CD14-positive monocyte (primary cell): ENCODE measurements at regions not wholly inside any gene's neighbourhood (a gene's known extent, or its start where the extent isn't known, plus 50 kb on each side); places are given as distances from the start of the nearest gene placed in this dataset.

ENCODE experiments used
- DNase-seq, 3 donors: peaks; one replicate each; pipeline ENCODE4 v3.0.0-alpha.2; 2011 to 2022
- H2AFZ ChIP-seq: 2 replicates; pipeline ENCODE4 v1.6.0; 2012; ENCODE audit warnings: mild to moderate bottlenecking, low read depth, low read length, inconsistent platforms; ENCODE audit not compliant: insufficient read depth, poor library complexity, severe bottlenecking
- H3K27ac ChIP-seq, 2 donors: 1 replicate in 1 of 2; 2 replicates in 1 of 2; pipeline ENCODE4 v1.5.1; 2012 to 2013; ENCODE audit warnings: low read length in 2 of 2, control low read depth in 1 of 2, inconsistent platforms in 1 of 2, low read depth in 1 of 2, mild to moderate bottlenecking in 1 of 2
- H3K27me3 ChIP-seq, 2 donors: one replicate each; pipeline versions ENCODE4 v1.6.0 to v1.6.1; 2011 to 2013; ENCODE audit warnings: low read length in 2 of 2; ENCODE audit not compliant: control insufficient read depth in 2 of 2, insufficient read depth in 2 of 2
- H3K36me3 ChIP-seq, 2 donors: replicated peaks in 1 of 2; 1 replicate in 1 of 2; 2 replicates in 1 of 2; pipeline versions ENCODE4 v1.5.1 to v1.6.1; 2012 to 2013; ENCODE audit warnings: low read length in 2 of 2, control low read depth in 1 of 2, inconsistent platforms in 1 of 2, mild to moderate bottlenecking in 1 of 2; ENCODE audit not compliant: insufficient read depth in 2 of 2, control insufficient read depth in 1 of 2
- H3K4me1 ChIP-seq, 2 donors: 1 replicate in 1 of 2; 2 replicates in 1 of 2; pipeline versions ENCODE4 v1.5.1 to v1.6.1; 2012 to 2013; ENCODE audit warnings: low read length in 2 of 2, control low read depth in 1 of 2, inconsistent platforms in 1 of 2, mild to moderate bottlenecking in 1 of 2, moderate library complexity in 1 of 2; ENCODE audit not compliant: insufficient read depth in 2 of 2, control insufficient read depth in 1 of 2
- H3K4me2 ChIP-seq: replicated peaks from 2 replicates; pipeline ENCODE3; 2012; ENCODE audit warnings: low read length, moderate library complexity, mild to moderate bottlenecking; ENCODE audit not compliant: poor library complexity, severe bottlenecking; ENCODE audit errors: extremely low read depth
- H3K4me3 ChIP-seq, 3 experiments: fragments of 200-600 bp in 1 of 3; sonication (generic) in 1 of 3; replicated peaks in 1 of 3; 1 replicate in 2 of 3; 2 replicates in 1 of 3; pipeline ENCODE4 v1.5.1; 2011 to 2013; ENCODE audit warnings: low read length in 3 of 3, mild to moderate bottlenecking in 3 of 3, control low read depth in 2 of 3, low read depth in 2 of 3, inconsistent platforms in 1 of 3, moderate library complexity in 1 of 3
- H3K79me2 ChIP-seq: 2 replicates; pipeline ENCODE4 v1.6.0; 2012; ENCODE audit warnings: mild to moderate bottlenecking, control low read depth, inconsistent platforms, low read length, moderate library complexity; ENCODE audit not compliant: insufficient read depth
- H3K9ac ChIP-seq: 2 replicates; pipeline ENCODE4 v1.6.0; 2017; ENCODE audit warnings: low read length, mild to moderate bottlenecking; ENCODE audit not compliant: insufficient read depth, poor library complexity, severe bottlenecking
- H3K9me3 ChIP-seq, 2 donors: replicated peaks in 1 of 2; 1 replicate in 1 of 2; 2 replicates in 1 of 2; pipeline versions ENCODE4 v1.5.1 to v1.6.1; 2012 to 2013; ENCODE audit warnings: low read length in 2 of 2, control low read depth in 1 of 2; ENCODE audit not compliant: control insufficient read depth in 1 of 2, insufficient read depth in 1 of 2
- H4K20me1 ChIP-seq: 2 replicates; pipeline ENCODE4 v1.6.0; 2012; ENCODE audit warnings: mild to moderate bottlenecking, low read length, control low read depth, moderate library complexity; ENCODE audit not compliant: insufficient read depth
- H3K27ac Mint-ChIP-seq, 7 donors: one replicate each; pipeline ENCODE4 v1.8.0; 2020; ENCODE audit warnings: mild to moderate bottlenecking in 7 of 7, mixed read lengths in 7 of 7, moderate library complexity in 6 of 7, inconsistent platforms in 2 of 7
- H3K27me3 Mint-ChIP-seq, 3 donors: one replicate each; pipeline ENCODE4 v1.8.0; 2021 to 2022; ENCODE audit warnings: low read depth in 3 of 3, mild to moderate bottlenecking in 3 of 3, mixed read lengths in 3 of 3, moderate library complexity in 3 of 3, inconsistent platforms in 1 of 3
- H3K36me3 Mint-ChIP-seq, 2 donors: one replicate each; pipeline ENCODE4 v1.8.0; 2020; ENCODE audit warnings: mixed read lengths in 2 of 2, inconsistent platforms in 1 of 2, mild to moderate bottlenecking in 1 of 2
- H3K4me1 Mint-ChIP-seq: one replicate; pipeline ENCODE4 v1.8.0; 2020; ENCODE audit warnings: mild to moderate bottlenecking, mixed read lengths
- H3K4me3 Mint-ChIP-seq, 2 donors: one replicate each; pipeline ENCODE4 v1.8.0; 2020; ENCODE audit warnings: mild to moderate bottlenecking in 2 of 2, mixed read lengths in 2 of 2, moderate library complexity in 1 of 2
- H3K9me3 Mint-ChIP-seq, 7 donors: one replicate each; pipeline ENCODE4 v1.8.0; 2020 to 2022; ENCODE audit warnings: mixed read lengths in 7 of 7, mild to moderate bottlenecking in 6 of 7, moderate library complexity in 6 of 7, inconsistent platforms in 2 of 7
- WGBS: methylation state at CpG from one replicate; pipeline ENCODE4 v1.1.5; 2013; ENCODE audit warnings: missing lambda C conversion rate; ENCODE audit not compliant: insufficient coverage; 5-methylcytosine and 5-hydroxymethylcytosine counted together
- intact Hi-C, 2 donors: fragments of 100-400 bp; cut with micrococcal nuclease; formaldehyde crosslinking; loops; one replicate each; pipeline versions ENCODE4 v1.15.0 to v1.15.1; 2023
- TF ChIP-seq, protein P1 (sequence below): fragments of 200-600 bp; IDR thresholded peaks from one replicate; pipeline ENCODE4 v1.8.0; 2022; ENCODE audit warnings: antibody characterized with exemption, mild to moderate bottlenecking

DNA sequence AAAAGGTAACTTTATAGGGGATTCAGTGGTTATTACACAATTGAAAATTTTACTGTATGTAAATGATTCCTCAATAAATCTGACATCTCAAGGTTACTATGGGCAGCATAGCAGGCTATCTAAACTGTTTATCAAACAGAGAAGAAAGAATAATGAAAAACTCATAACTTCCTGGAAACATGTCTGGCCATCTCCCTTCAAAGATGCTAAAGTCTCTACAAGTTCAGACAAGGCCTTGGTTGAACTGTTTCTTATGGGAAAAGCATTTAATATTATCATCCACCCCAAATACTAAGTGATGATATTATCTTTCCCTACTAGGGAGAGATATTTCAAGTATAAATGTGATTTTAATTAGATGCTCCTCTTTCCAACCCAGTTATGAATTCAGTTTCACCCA lies 114.9 kb downstream of the ARRDC4 start:
- Mint-ChIP-seq H3K27ac (no peak overlapping the region), H3K4me3 (no peak overlapping the region), H3K4me1 (peaks cover 52% of the 10 kb centered on the region), H3K9me3 (peaks cover 0 to 3% (median 0%) of the 10 kb centered on the region in 7 donors), H3K27me3 (no peaks in the 10 kb centered on the region), H3K36me3 (no peaks in the 10 kb centered on the region)
- Histone ChIP-seq H4K20me1 (no peaks in the 10 kb centered on the region), H3K27ac (peak overlapping the region in 1 of 2 donors; percentile 39), H3K9me3 (no peaks in the 10 kb centered on the region), H3K79me2 (no peaks in the 10 kb centered on the region), H3K27me3 (no peaks in the 10 kb centered on the region), H3K36me3 (no peaks in the 10 kb centered on the region), H2AFZ (no peak overlapping the region), H3K9ac (no peak overlapping the region), H3K4me3 (no peak overlapping the region), H3K4me2 (no peak overlapping the region), H3K4me1 (peaks cover 31 to 50% of the 10 kb centered on the region in 2 donors)
- no peak for DNase-seq
- TF ChIP-seq, protein P1, sequence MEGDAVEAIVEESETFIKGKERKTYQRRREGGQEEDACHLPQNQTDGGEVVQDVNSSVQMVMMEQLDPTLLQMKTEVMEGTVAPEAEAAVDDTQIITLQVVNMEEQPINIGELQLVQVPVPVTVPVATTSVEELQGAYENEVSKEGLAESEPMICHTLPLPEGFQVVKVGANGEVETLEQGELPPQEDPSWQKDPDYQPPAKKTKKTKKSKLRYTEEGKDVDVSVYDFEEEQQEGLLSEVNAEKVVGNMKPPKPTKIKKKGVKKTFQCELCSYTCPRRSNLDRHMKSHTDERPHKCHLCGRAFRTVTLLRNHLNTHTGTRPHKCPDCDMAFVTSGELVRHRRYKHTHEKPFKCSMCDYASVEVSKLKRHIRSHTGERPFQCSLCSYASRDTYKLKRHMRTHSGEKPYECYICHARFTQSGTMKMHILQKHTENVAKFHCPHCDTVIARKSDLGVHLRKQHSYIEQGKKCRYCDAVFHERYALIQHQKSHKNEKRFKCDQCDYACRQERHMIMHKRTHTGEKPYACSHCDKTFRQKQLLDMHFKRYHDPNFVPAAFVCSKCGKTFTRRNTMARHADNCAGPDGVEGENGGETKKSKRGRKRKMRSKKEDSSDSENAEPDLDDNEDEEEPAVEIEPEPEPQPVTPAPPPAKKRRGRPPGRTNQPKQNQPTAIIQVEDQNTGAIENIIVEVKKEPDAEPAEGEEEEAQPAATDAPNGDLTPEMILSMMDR: no peak
- intact Hi-C loops: loop anchor here in 1 of 2 donors (10.0 kb wide), 1 partner anchor 81 kb away; no protein-coding TSS in a partner anchor

DNA sequence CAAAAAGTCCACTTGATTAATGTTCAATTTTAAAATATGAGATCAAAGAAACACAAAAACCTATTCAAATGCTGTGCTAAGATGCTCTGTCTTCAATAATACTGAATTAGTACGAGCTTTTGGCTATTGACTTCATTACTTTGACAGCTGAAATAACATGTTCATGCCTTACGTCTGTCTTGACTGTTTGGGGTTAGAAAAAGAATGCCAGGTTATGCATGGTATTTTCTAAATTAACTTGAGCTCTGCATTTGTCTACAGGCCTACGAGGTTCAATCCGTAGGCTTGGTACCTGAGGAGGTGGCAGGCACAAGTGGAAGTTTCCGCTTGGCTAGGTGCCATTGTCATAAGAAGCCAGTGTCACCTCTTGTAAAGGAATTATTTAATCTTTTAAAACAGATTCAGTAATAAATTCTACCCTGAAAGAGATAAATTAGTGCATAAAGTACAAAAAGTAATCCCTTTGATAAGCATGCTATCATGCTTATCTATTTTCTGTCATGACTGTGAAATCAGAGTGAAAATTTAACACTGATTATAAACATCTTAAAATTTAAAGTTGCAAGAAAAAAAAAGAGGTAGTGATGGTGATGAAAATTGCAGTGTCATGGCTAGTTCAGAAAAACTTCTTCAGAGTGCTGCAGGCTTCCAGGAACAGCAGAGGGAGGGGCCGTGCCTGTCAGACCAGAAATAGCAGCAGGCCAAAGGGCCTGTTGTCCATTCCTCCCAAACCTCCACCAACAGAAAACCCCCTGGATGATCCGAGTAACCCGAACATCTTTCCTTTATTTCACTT lies 115.7 kb downstream of the ARRDC4 start:
- intact Hi-C loops: loop anchor here in 1 of 2 donors (10.0 kb wide), 1 partner anchor 81 kb away; no protein-coding TSS in a partner anchor

More for the DNA sequence above, 115.7 kb downstream of the ARRDC4 start:
- WGBS: 50% methylated on average over 1 of the region's 8 CpGs
- Mint-ChIP-seq H3K4me1 (peaks cover 52% of the 10 kb centered on the region), H3K27me3 (no peaks in the 10 kb centered on the region), H3K27ac (peak overlapping the region; percentile 30 to 84 (median 74)), H3K4me3 (peak overlapping the region; percentile 37 to 84), H3K9me3 (peaks cover 0 to 3% (median 0%) of the 10 kb centered on the region in 7 donors), H3K36me3 (no peaks in the 10 kb centered on the region)
- no peaks in the 10 kb centered on the region for H3K9me3 ChIP-seq
- H3K27me3 ChIP-seq: no peaks in the 10 kb centered on the region
- H3K9ac ChIP-seq: no peak overlapping the region
- no peaks in the 10 kb centered on the region for H3K79me2 ChIP-seq
- peaks cover 31 to 50% of the 10 kb centered on the region in 2 donors for H3K4me1 ChIP-seq
- H3K4me3 ChIP-seq: peak overlapping the region in 1 of 3 experiments; percentile 34
- H3K4me2 ChIP-seq: peak overlapping the region; percentile 42
- peak overlapping the region; percentile 46 for H2AFZ ChIP-seq
- H3K36me3 ChIP-seq: no peaks in the 10 kb centered on the region
- peak overlapping the region in 1 of 2 donors; percentile 39 for H3K27ac ChIP-seq
- peak; percentile 32 to 57 (median 51) for DNase-seq
- TF ChIP-seq, protein P1: no peak
- H4K20me1 ChIP-seq: no peaks in the 10 kb centered on the region
